Right renal pelvis (tissue), 4 donors: ENCODE measurements at regions not wholly inside any gene's neighbourhood (a gene's known extent, or its start where the extent isn't known, plus 50 kb on each side); places are given as distances from the start of the nearest gene placed in this dataset.

Source experiments
- DNase-seq, 4 donors: peaks; one replicate each; pipeline ENCODE4 v3.0.0-alpha.2; 2013; ENCODE audit warnings: low read depth in 4 of 4, low spot score in 3 of 4, missing footprints in 1 of 4

GRCh38 chr4:4749137-4749536, 110.3 kb upstream of the MSX1 start:
- no peak for DNase-seq

GRCh38 chr4:4746444-4746843, 113.0 kb upstream of the MSX1 start:
- no peak for DNase-seq

- DNase-seq: no peak
These were observed 119.4 kb upstream of the MSX1 start for GRCh38 chr4:4740071-4740470.

GRCh38 chr4:4735870-4736269, 123.6 kb upstream of the MSX1 start:
- no peak for DNase-seq

- no peak for DNase-seq
These were observed 124.2 kb upstream of the MSX1 start for GRCh38 chr4:4735136-4735750.

- no peak for DNase-seq
These were observed 125.0 kb upstream of the MSX1 start for GRCh38 chr4:4734425-4734824.

GRCh38 chr4:4733663-4734062, 125.8 kb upstream of the MSX1 start:
- DNase-seq: no peak

GRCh38 chr4:4730249-4730648, 129.2 kb upstream of the MSX1 start:
- DNase-seq: no peak

GRCh38 chr4:4729206-4729605, 130.3 kb upstream of the MSX1 start:
- no peak for DNase-seq

- DNase-seq: no peak
These were observed 131.9 kb upstream of the MSX1 start for GRCh38 chr4:4727536-4727935.

GRCh38 chr4:4726051-4726450, 133.4 kb upstream of the MSX1 start:
- DNase-seq: no peak

GRCh38 chr4:4724321-4724720, 135.1 kb upstream of the MSX1 start:
- no peak for DNase-seq

- no peak for DNase-seq
These were observed 137.8 kb upstream of the MSX1 start for GRCh38 chr4:4721636-4722035.

GRCh38 chr4:4720646-4721045, 138.8 kb upstream of the MSX1 start:
- DNase-seq: no peak

- no peak for DNase-seq
These were observed 140.0 kb upstream of the MSX1 start for GRCh38 chr4:4719436-4719835.

GRCh38 chr4:4717692-4718091, 141.8 kb upstream of the MSX1 start:
- DNase-seq: no peak

- no peak for DNase-seq
These were observed 145.1 kb upstream of the MSX1 start for GRCh38 chr4:4714331-4714730.

- no peak for DNase-seq
These were observed 146.5 kb upstream of the MSX1 start for GRCh38 chr4:4712800-4713528.

GRCh38 chr4:4711902-4712301, 147.6 kb upstream of the MSX1 start:
- DNase-seq: no peak

- no peak for DNase-seq
These were observed 149.7 kb upstream of the MSX1 start for GRCh38 chr4:4709736-4710135.

- DNase-seq: no peak
These were observed 155.2 kb upstream of the MSX1 start for GRCh38 chr4:4704267-4704666.

- DNase-seq: no peak
These were observed 155.7 kb upstream of the STX18 start for GRCh38 chr4:4697584-4697983.

GRCh38 chr4:4696530-4696929, 154.7 kb upstream of the STX18 start:
- DNase-seq: no peak
